ENCODE measurements at regions not wholly inside any gene's neighbourhood (a gene's known extent, or its start where the extent isn't known, plus 50 kb on each side); places are given as distances from the start of the nearest gene placed in this dataset.

GRCh38 chr12:93154753-93155480, 222.8 kb upstream of the NUDT4 start:
- Mint-ChIP-seq H3K27me3 (peaks cover 0 to 7% (median 2%) of the 10 kb centered on the region in 5 donors), H3K9me3 (peaks cover 0 to 28% (median 16%) of the 10 kb centered on the region in 9 donors), H3K4me1 (peaks cover 0 to 2% (median 0%) of the 10 kb centered on the region in 4 donors), H3K36me3 (peaks cover 0 to 13% (median 5%) of the 10 kb centered on the region in 3 donors), H3K27ac (no peak overlapping the region), H3K4me3 (no peak overlapping the region)
- no peak for DNase-seq
- POLR2A ChIA-PET: no interaction called here
- ATAC-seq: no peak

GRCh38 chr12:93156086-93156716, 221.5 kb upstream of the NUDT4 start:
- ATAC-seq (no peak), DNase-seq (no peak)
- POLR2A ChIA-PET: no interaction called here
- H3K36me3 Mint-ChIP-seq: peaks cover 0 to 13% (median 5%) of the 10 kb centered on the region in 3 donors
- peaks cover 0 to 28% (median 16%) of the 10 kb centered on the region in 9 donors for H3K9me3 Mint-ChIP-seq
- peaks cover 0 to 2% (median 0%) of the 10 kb centered on the region in 4 donors for H3K4me1 Mint-ChIP-seq
- peaks cover 0 to 7% (median 3%) of the 10 kb centered on the region in 5 donors for H3K27me3 Mint-ChIP-seq
- H3K4me3 Mint-ChIP-seq: no peak overlapping the region
- no peak overlapping the region for H3K27ac Mint-ChIP-seq

GRCh38 chr12:93157279-93157678, 220.4 kb upstream of the NUDT4 start:
- peaks cover 0 to 7% (median 4%) of the 10 kb centered on the region in 5 donors for H3K27me3 Mint-ChIP-seq
- no peak for ATAC-seq
- H3K4me1 Mint-ChIP-seq: peaks cover 0 to 2% (median 0%) of the 10 kb centered on the region in 4 donors
- H3K27ac Mint-ChIP-seq: no peak overlapping the region
- peaks cover 0 to 13% (median 5%) of the 10 kb centered on the region in 3 donors for H3K36me3 Mint-ChIP-seq
- POLR2A ChIA-PET: no interaction called here
- H3K4me3 Mint-ChIP-seq: no peak overlapping the region
- DNase-seq: no peak
- H3K9me3 Mint-ChIP-seq: peaks cover 0 to 28% (median 16%) of the 10 kb centered on the region in 9 donors

GRCh38 chr12:93158065-93158843, 219.5 kb upstream of the NUDT4 start:
- DNase-seq: no peak
- H3K36me3 Mint-ChIP-seq: peaks cover 0 to 13% (median 5%) of the 10 kb centered on the region in 3 donors
- ATAC-seq: no peak
- no peak overlapping the region for H3K4me3 Mint-ChIP-seq
- H3K27me3 Mint-ChIP-seq: peaks cover 0 to 7% (median 4%) of the 10 kb centered on the region in 5 donors
- POLR2A ChIA-PET: no interaction called here
- peaks cover 0 to 24% (median 16%) of the 10 kb centered on the region in 9 donors for H3K9me3 Mint-ChIP-seq
- H3K4me1 Mint-ChIP-seq: peaks cover 0 to 2% (median 1%) of the 10 kb centered on the region in 4 donors
- no peak overlapping the region for H3K27ac Mint-ChIP-seq

GRCh38 chr12:93163260-93164036, 214.3 kb upstream of the NUDT4 start:
- POLR2A ChIA-PET: no interaction called here
- peaks cover 0 to 42% (median 0%) of the 10 kb centered on the region in 4 donors for H3K4me1 Mint-ChIP-seq
- peaks cover 0 to 6% (median 3%) of the 10 kb centered on the region in 9 donors for H3K9me3 Mint-ChIP-seq
- no peak overlapping the region for H3K4me3 Mint-ChIP-seq
- no peak for DNase-seq
- ATAC-seq: no peak
- no peaks in the 10 kb centered on the region for H3K36me3 Mint-ChIP-seq
- H3K27ac Mint-ChIP-seq: no peak overlapping the region
- H3K27me3 Mint-ChIP-seq: peaks cover 0 to 11% (median 3%) of the 10 kb centered on the region in 5 donors

- H3K36me3 Mint-ChIP-seq: no peaks in the 10 kb centered on the region
- H3K9me3 Mint-ChIP-seq: no peaks in the 10 kb centered on the region
- H3K4me3 Mint-ChIP-seq: no peak overlapping the region
- H3K27ac Mint-ChIP-seq: no peak overlapping the region
- POLR2A ChIA-PET: no interaction called here
- peaks cover 0 to 11% (median 3%) of the 10 kb centered on the region in 5 donors for H3K27me3 Mint-ChIP-seq
- ATAC-seq (no peak), DNase-seq (no peak)
- peaks cover 0 to 42% (median 0%) of the 10 kb centered on the region in 4 donors for H3K4me1 Mint-ChIP-seq
Observed at GRCh38 chr12:93164103-93164880, 213.4 kb upstream of the NUDT4 start.

- H3K9me3 Mint-ChIP-seq: no peaks in the 10 kb centered on the region
- H3K4me3 Mint-ChIP-seq: no peak overlapping the region
- H3K27ac Mint-ChIP-seq: peak overlapping the region in 1 of 10 donors; percentile 19
- no peak for DNase-seq
- peaks cover 0 to 42% (median 0%) of the 10 kb centered on the region in 4 donors for H3K4me1 Mint-ChIP-seq
- POLR2A ChIA-PET: no interaction called here
- ATAC-seq: no peak
- no peaks in the 10 kb centered on the region for H3K36me3 Mint-ChIP-seq
- peaks cover 0 to 11% (median 2%) of the 10 kb centered on the region in 5 donors for H3K27me3 Mint-ChIP-seq
Observed at GRCh38 chr12:93165384-93165932, 212.3 kb upstream of the NUDT4 start.

- no peaks in the 10 kb centered on the region for H3K36me3 Mint-ChIP-seq
- no peak for DNase-seq
- H3K27ac Mint-ChIP-seq: peak overlapping the region in 1 of 10 donors; percentile 64
- peaks cover 0 to 42% (median 0%) of the 10 kb centered on the region in 4 donors for H3K4me1 Mint-ChIP-seq
- peak overlapping the region in 1 of 10 donors; percentile 46 for H3K4me3 Mint-ChIP-seq
- ATAC-seq: no peak
- peaks cover 0 to 11% (median 2%) of the 10 kb centered on the region in 5 donors for H3K27me3 Mint-ChIP-seq
- POLR2A ChIA-PET: no interaction called here
- no peaks in the 10 kb centered on the region for H3K9me3 Mint-ChIP-seq
Observed at GRCh38 chr12:93166541-93167307, 211.0 kb upstream of the NUDT4 start.

- no peaks in the 10 kb centered on the region for H3K9me3 Mint-ChIP-seq
- no peak for DNase-seq
- peak overlapping the region in 1 of 10 donors; percentile 64 for H3K27ac Mint-ChIP-seq
- H3K36me3 Mint-ChIP-seq: no peaks in the 10 kb centered on the region
- peaks cover 0 to 42% (median 0%) of the 10 kb centered on the region in 4 donors for H3K4me1 Mint-ChIP-seq
- POLR2A ChIA-PET: no interaction called here
- ATAC-seq: no peak
- peak overlapping the region in 1 of 10 donors; percentile 46 for H3K4me3 Mint-ChIP-seq
- H3K27me3 Mint-ChIP-seq: peaks cover 0 to 11% (median 2%) of the 10 kb centered on the region in 5 donors
Observed at GRCh38 chr12:93167331-93167730, 210.4 kb upstream of the NUDT4 start.

- H3K4me3 Mint-ChIP-seq: peak overlapping the region in 2 of 10 donors; percentile 2 to 41
- no peaks in the 10 kb centered on the region for H3K36me3 Mint-ChIP-seq
- H3K9me3 Mint-ChIP-seq: no peaks in the 10 kb centered on the region
- H3K4me1 Mint-ChIP-seq: peaks cover 0 to 42% (median 0%) of the 10 kb centered on the region in 4 donors
- ATAC-seq: no peak
- peak overlapping the region in 1 of 10 donors; percentile 64 for H3K27ac Mint-ChIP-seq
- peaks cover 0 to 11% (median 2%) of the 10 kb centered on the region in 5 donors for H3K27me3 Mint-ChIP-seq
- DNase-seq: peak in 1 of 10 donors; percentile 4
- POLR2A ChIA-PET: no interaction called here
Observed at GRCh38 chr12:93167841-93168492, 209.8 kb upstream of the NUDT4 start.
